ENCODE measurements at regions not wholly inside any gene's neighbourhood (a gene's known extent, or its start where the extent isn't known, plus 50 kb on each side); places are given as distances from the start of the nearest gene placed in this dataset.

GRCh38 chr13:44207476-44207875 is 166.1 kb upstream of the SERP2 start:
- H3K4me1 ChIP-seq, result peaks cover 0 to 6% (median 0%) of the 10 kb centered on the region in 10 experiments; a peak in 1 of 20 replicates
- H3K27me3 ChIP-seq, result no peaks in the 10 kb centered on the region
- H4K20me1 ChIP-seq, result no peaks in the 10 kb centered on the region
- TF ChIP-seq Cebpa-rat (IDR thresholded peaks at IDR 0.05), result no peak
- no peak overlapping the region for H3K4me3 ChIP-seq
- H3K27ac ChIP-seq, result no peak overlapping the region
- no peak overlapping the region for H3K4me2 ChIP-seq
- no peaks in the 10 kb centered on the region; a peak in 1 of 22 replicates for H3K36me3 ChIP-seq
- peaks cover 9 to 28% (median 22%) of the 10 kb centered on the region in 11 experiments; a peak in 21 of 22 replicates for H3K9me3 ChIP-seq (replicated peaks in 1 of 11)
- H3K9ac ChIP-seq, result no peak overlapping the region

DNA sequence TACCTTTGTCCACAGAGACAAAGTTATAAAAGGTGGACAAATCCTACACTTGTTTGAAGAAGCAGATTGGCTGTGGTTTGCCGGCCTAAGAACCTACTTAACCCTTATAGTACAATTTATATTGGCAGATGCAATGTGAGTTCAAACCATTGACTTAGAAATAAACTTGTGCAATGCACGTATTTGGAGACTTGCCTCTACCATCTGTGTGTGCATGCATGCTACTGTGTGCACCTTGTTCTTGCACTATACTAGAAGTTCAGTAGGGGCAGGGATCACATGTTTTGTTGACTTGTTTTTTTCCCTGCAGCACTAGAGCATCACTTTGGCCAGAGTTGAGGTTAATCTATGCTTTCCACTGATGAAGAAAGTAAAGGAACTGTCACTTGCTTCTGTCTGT is 163.1 kb upstream of the SERP2 start:
- Histone ChIP-seq H3K27me3 (no peaks in the 10 kb centered on the region), H3K4me1 (peaks cover 0 to 6% (median 0%) of the 10 kb centered on the region in 10 experiments; a peak in 1 of 20 replicates), H3K4me3 (no peak overlapping the region), H3K36me3 (no peaks in the 10 kb centered on the region; a peak in 1 of 22 replicates), H3K9me3 (replicated peaks in 1 of 11) (peaks cover 9 to 28% (median 22%) of the 10 kb centered on the region in 11 experiments; a peak in 21 of 22 replicates), H3K27ac (no peak overlapping the region), H3K9ac (no peak overlapping the region), H3K4me2 (no peak overlapping the region), H4K20me1 (no peaks in the 10 kb centered on the region)
- TF ChIP-seq Cebpa-rat (IDR thresholded peaks at IDR 0.05), result no peak

GRCh38 chr13:44211286-44211685 is 162.3 kb upstream of the SERP2 start:
- no peak overlapping the region for H3K27ac ChIP-seq
- H3K36me3 ChIP-seq, result no peaks in the 10 kb centered on the region
- no peaks in the 10 kb centered on the region for H4K20me1 ChIP-seq
- H3K9me3 ChIP-seq (replicated peaks in 1 of 11), result peaks cover 1 to 21% (median 14%) of the 10 kb centered on the region in 11 experiments; a peak in 20 of 22 replicates
- no peak overlapping the region for H3K4me2 ChIP-seq
- no peak for TF ChIP-seq Cebpa-rat (IDR thresholded peaks at IDR 0.05)
- no peaks in the 10 kb centered on the region for H3K27me3 ChIP-seq
- H3K4me3 ChIP-seq, result no peak overlapping the region
- no peak overlapping the region for H3K9ac ChIP-seq
- H3K4me1 ChIP-seq, result peaks cover 0 to 5% (median 0%) of the 10 kb centered on the region in 10 experiments; a peak in 1 of 20 replicates

GRCh38 chr13:44211704-44212346 is 161.8 kb upstream of the SERP2 start:
- Histone ChIP-seq H3K36me3 (no peaks in the 10 kb centered on the region), H3K9me3 (replicated peaks in 1 of 11) (peaks cover 0 to 16% (median 8%) of the 10 kb centered on the region in 11 experiments; a peak in 10 of 22 replicates), H3K9ac (no peak overlapping the region), H3K4me2 (no peak overlapping the region), H3K27ac (no peak overlapping the region), H3K4me3 (no peak overlapping the region), H3K27me3 (no peaks in the 10 kb centered on the region), H4K20me1 (no peaks in the 10 kb centered on the region), H3K4me1 (no peaks in the 10 kb centered on the region; a peak in 1 of 20 replicates)
- no peak for TF ChIP-seq Cebpa-rat (IDR thresholded peaks at IDR 0.05)

DNA sequence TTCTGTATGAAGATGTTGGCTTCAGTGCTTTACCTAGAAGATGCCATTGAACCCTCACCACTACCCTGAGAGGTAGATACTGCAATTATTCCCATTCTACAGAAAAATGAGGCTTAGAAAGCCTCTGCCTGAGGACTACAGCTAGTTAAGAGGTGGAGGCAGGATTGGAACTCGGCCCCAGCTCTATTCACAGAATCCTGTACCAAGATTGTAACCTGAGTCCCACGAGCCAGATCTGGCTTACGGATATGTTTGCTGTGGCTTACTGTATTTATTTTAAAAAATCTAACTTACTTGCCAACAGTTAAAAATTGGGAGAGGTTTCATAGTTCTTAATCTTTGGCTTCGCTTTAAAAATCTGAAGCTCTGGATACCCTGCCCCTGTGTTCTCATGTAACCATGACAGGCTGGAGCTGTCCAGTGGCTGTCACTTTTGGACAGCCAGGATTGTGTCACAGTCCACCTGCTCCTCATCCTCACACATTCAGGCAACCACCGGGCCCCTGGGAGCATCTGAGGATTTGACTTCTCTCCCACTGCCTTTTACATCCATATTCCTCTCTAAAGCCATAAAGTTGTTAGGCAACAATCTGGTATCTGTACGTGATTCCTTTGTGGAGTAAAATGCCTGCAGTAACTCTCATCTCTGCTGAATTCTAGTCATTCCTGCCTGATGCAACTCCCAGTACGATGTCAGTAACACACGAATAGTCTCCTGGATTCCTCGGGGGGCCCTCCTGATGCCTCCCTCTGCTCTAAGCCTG is 160.8 kb upstream of the SERP2 start:
- Histone ChIP-seq H3K4me1 (no peaks in the 10 kb centered on the region), H3K4me3 (no peak overlapping the region), H3K9me3 (replicated peaks in 1 of 11) (peaks cover 0 to 10% (median 4%) of the 10 kb centered on the region in 11 experiments; a peak in 8 of 22 replicates), H3K9ac (no peak overlapping the region), H3K27me3 (no peaks in the 10 kb centered on the region), H3K27ac (no peak overlapping the region), H4K20me1 (no peaks in the 10 kb centered on the region), H3K4me2 (no peak overlapping the region), H3K36me3 (no peaks in the 10 kb centered on the region)
- TF ChIP-seq Cebpa-rat (IDR thresholded peaks at IDR 0.05), result no peak

GRCh38 chr13:44218501-44219240 is 155.0 kb upstream of the SERP2 start:
- Histone ChIP-seq H3K4me1 (peaks cover 14 to 43% (median 36%) of the 10 kb centered on the region in 10 experiments; a peak in 17 of 20 replicates), H3K9ac (peak overlapping the region in 1 of 11 experiments; percentile 80; a peak in 1 of 22 replicates), H3K36me3 (no peaks in the 10 kb centered on the region), H3K9me3 (replicated peaks in 1 of 11) (peaks cover 0 to 8% (median 0%) of the 10 kb centered on the region in 11 experiments; a peak in 3 of 22 replicates), H3K4me2 (peak overlapping the region; percentile 2 to 82 (median 70); a peak in 18 of 22 replicates), H3K4me3 (no peak overlapping the region), H4K20me1 (no peaks in the 10 kb centered on the region), H3K27me3 (no peaks in the 10 kb centered on the region), H3K27ac (peak overlapping the region in 3 of 11 experiments; percentile 88 to 95 (median 94); a peak in 6 of 22 replicates)
- TF ChIP-seq Cebpa-rat (IDR thresholded peaks at IDR 0.05), result no peak

GRCh38 chr13:44219577-44220548 is 153.8 kb upstream of the SERP2 start:
- Histone ChIP-seq H3K4me2 (peak overlapping the region; percentile 28 to 82 (median 70); a peak in 21 of 22 replicates), H3K4me3 (no peak overlapping the region), H3K9ac (peak overlapping the region in 4 of 11 experiments; percentile 56 to 82 (median 76); a peak in 8 of 22 replicates), H3K9me3 (replicated peaks in 1 of 11) (peaks cover 0 to 11% (median 4%) of the 10 kb centered on the region in 11 experiments; a peak in 6 of 22 replicates), H3K27me3 (no peaks in the 10 kb centered on the region), H3K27ac (peak overlapping the region in 5 of 11 experiments; percentile 11 to 95 (median 88); a peak in 9 of 22 replicates), H3K4me1 (peaks cover 14 to 50% (median 39%) of the 10 kb centered on the region in 10 experiments; a peak in 17 of 20 replicates), H4K20me1 (no peaks in the 10 kb centered on the region), H3K36me3 (no peaks in the 10 kb centered on the region)
- TF ChIP-seq Cebpa-rat (IDR thresholded peaks at IDR 0.05), result no peak
